Lower leg skin (tissue), 3 donors: ENCODE measurements at regions not wholly inside any gene's neighbourhood (a gene's known extent, or its start where the extent isn't known, plus 50 kb on each side); places are given as distances from the start of the nearest gene placed in this dataset.

ENCODE experiments used
- POLR2A ChIP-seq, 2 donors: fragments of 450-650 bp; IDR thresholded peaks; one replicate each; pipeline ENCODE4 v1.6.1; 2016 to 2017; ENCODE audit warnings: antibody characterized with exemption in 2 of 2, mild to moderate bottlenecking in 1 of 2, moderate library complexity in 1 of 2
- TF ChIP-seq, protein P1 (sequence below), 3 donors: fragments of 450-650 bp; IDR thresholded peaks; one replicate each; pipeline ENCODE4 v1.5.1; 2016; ENCODE audit warnings: antibody characterized with exemption in 3 of 3, mild to moderate bottlenecking in 3 of 3, moderate library complexity in 2 of 3

DNA sequence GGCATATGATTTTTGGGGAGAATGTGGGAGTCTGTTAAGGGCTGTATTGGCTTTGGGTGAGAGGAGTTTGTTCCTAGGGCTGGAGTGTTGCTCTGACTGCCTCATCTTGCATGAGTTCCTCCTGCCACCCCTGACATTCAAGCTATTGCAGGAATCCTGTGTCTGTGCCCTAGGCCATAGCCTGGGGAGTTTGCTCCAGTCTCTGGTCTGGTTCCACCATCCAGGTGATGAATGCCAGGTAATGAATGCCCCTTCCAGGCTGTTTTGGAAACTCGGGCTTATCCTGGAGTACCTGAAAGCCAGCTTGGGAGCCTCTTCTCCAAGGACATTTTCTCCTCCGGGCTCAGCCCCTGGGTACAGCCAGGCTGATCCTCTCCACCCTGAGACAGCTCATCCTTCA lies 117.0 kb upstream of the IRX3 start:
- TF ChIP-seq, protein P1, sequence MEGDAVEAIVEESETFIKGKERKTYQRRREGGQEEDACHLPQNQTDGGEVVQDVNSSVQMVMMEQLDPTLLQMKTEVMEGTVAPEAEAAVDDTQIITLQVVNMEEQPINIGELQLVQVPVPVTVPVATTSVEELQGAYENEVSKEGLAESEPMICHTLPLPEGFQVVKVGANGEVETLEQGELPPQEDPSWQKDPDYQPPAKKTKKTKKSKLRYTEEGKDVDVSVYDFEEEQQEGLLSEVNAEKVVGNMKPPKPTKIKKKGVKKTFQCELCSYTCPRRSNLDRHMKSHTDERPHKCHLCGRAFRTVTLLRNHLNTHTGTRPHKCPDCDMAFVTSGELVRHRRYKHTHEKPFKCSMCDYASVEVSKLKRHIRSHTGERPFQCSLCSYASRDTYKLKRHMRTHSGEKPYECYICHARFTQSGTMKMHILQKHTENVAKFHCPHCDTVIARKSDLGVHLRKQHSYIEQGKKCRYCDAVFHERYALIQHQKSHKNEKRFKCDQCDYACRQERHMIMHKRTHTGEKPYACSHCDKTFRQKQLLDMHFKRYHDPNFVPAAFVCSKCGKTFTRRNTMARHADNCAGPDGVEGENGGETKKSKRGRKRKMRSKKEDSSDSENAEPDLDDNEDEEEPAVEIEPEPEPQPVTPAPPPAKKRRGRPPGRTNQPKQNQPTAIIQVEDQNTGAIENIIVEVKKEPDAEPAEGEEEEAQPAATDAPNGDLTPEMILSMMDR (IDR thresholded peaks at IDR 0.05): no peak
- no peak for TF ChIP-seq POLR2A (IDR thresholded peaks at IDR 0.05)
